KBM-7 (cell line): ENCODE measurements at regions not wholly inside any gene's neighbourhood (a gene's known extent, or its start where the extent isn't known, plus 50 kb on each side); places are given as distances from the start of the nearest gene placed in this dataset.
A peak's percentile ranks its signal among the peaks of the same experiment; 100 is the strongest.

ENCODE experiments used
- DNase-seq: peaks from one replicate; pipeline ENCODE4 v3.0.0-alpha.2; 2015
- in situ Hi-C: fragments of 300-500 bp; cut with MboI; formaldehyde crosslinking; loops from 2 replicates; pipeline ENCODE4 v1.14.3; 2020; ENCODE audit warnings: low sequenced_read_pairs, low pct_unique_long_range_greater_than_20kb, mixed read lengths

GRCh38 chr10:78255796-78256638 is 222.4 kb downstream of the RPS24 start:
- no peak for DNase-seq
- in situ Hi-C loops = no loop called here

- in situ Hi-C loops = no loop called here
- no peak for DNase-seq
Observed at GRCh38 chr10:78258323-78259030, 224.8 kb downstream of the RPS24 start.

- no peak for DNase-seq
- in situ Hi-C loops = no loop called here
Observed at GRCh38 chr10:78259391-78259790, 225.7 kb downstream of the RPS24 start.

- in situ Hi-C loops = no loop called here
Observed at GRCh38 chr10:78260141-78260540, 226.5 kb downstream of the RPS24 start.

GRCh38 chr10:78260680-78261079 is 227.0 kb downstream of the RPS24 start:
- in situ Hi-C loops = no loop called here
- DNase-seq = no peak

More at GRCh38 chr10:78260141-78260540, 226.5 kb downstream of the RPS24 start:
- no peak for DNase-seq

GRCh38 chr10:78261291-78261690 is 227.6 kb downstream of the RPS24 start:
- in situ Hi-C loops = no loop called here
- DNase-seq = no peak

GRCh38 chr10:78262860-78263259 is 229.2 kb downstream of the RPS24 start:
- in situ Hi-C loops = no loop called here
- DNase-seq = no peak

GRCh38 chr10:78263521-78263988 is 229.9 kb downstream of the RPS24 start:
- in situ Hi-C loops = no loop called here
- no peak for DNase-seq

GRCh38 chr10:78264361-78264760 is 230.7 kb downstream of the RPS24 start:
- DNase-seq = no peak
- in situ Hi-C loops = no loop called here

- DNase-seq = peak; percentile 12
- in situ Hi-C loops = no loop called here
Observed at GRCh38 chr10:78266741-78267469, 233.2 kb downstream of the RPS24 start.

GRCh38 chr10:78267598-78267997 is 233.9 kb downstream of the RPS24 start:
- no peak for DNase-seq

GRCh38 chr10:78269060-78269459 is 235.4 kb downstream of the RPS24 start:
- in situ Hi-C loops = no loop called here
- no peak for DNase-seq

More at GRCh38 chr10:78267598-78267997, 233.9 kb downstream of the RPS24 start:
- in situ Hi-C loops = no loop called here

GRCh38 chr10:78272329-78272728 is 238.7 kb downstream of the RPS24 start:
- in situ Hi-C loops = no loop called here
- DNase-seq = no peak

GRCh38 chr10:78274491-78274890 is 240.8 kb downstream of the RPS24 start:
- in situ Hi-C loops = no loop called here
- DNase-seq = no peak

- in situ Hi-C loops = no loop called here
- no peak for DNase-seq
Observed at GRCh38 chr10:78276139-78276538, 242.5 kb downstream of the RPS24 start.

- DNase-seq = no peak
- in situ Hi-C loops = no loop called here
Observed at GRCh38 chr10:78277314-78278057, 243.8 kb downstream of the RPS24 start.

- no peak for DNase-seq
- in situ Hi-C loops = no loop called here
Observed at GRCh38 chr10:78278058-78278404, 244.4 kb downstream of the RPS24 start.

- in situ Hi-C loops = no loop called here
- no peak for DNase-seq
Observed at GRCh38 chr10:78279756-78280155, 246.1 kb downstream of the RPS24 start.

GRCh38 chr10:78280604-78281003 is 246.9 kb downstream of the RPS24 start:
- in situ Hi-C loops = no loop called here
- no peak for DNase-seq
